T-helper 17 cell (primary cell): ENCODE measurements at regions not wholly inside any gene's neighbourhood (a gene's known extent, or its start where the extent isn't known, plus 50 kb on each side); places are given as distances from the start of the nearest gene placed in this dataset.

Experiments used
- ATAC-seq: fragments of 150-1000 bp; cut with Tn5 transposase; 2 replicates; pipeline ENCODE4 v1.10.0; 2021; ENCODE audit warnings: mild to moderate bottlenecking, moderate library complexity
- DNase-seq, 3 donors: peaks; one replicate each; pipeline versions ENCODE4 v3.0.0 to v3.0.0-alpha.2; 2020 to 2021
- H3K9me3 ChIP-seq: one replicate; pipeline ENCODE4 v1.7.0; 2013; ENCODE audit warnings: low read length, mild to moderate bottlenecking; ENCODE audit not compliant: control insufficient read depth, poor library complexity, severe bottlenecking
- H3K27ac Mint-ChIP-seq: one replicate; pipeline ENCODE4 v1.8.0; 2022; ENCODE audit warnings: mild to moderate bottlenecking, moderate library complexity, mixed read lengths
- H3K27me3 Mint-ChIP-seq: one replicate; pipeline ENCODE4 v1.8.0; 2022; ENCODE audit warnings: mixed read lengths
- H3K36me3 Mint-ChIP-seq: one replicate; pipeline ENCODE4 v1.8.0; 2022; ENCODE audit warnings: low read depth, mixed read lengths
- H3K4me1 Mint-ChIP-seq: one replicate; pipeline ENCODE4 v1.8.0; 2022; ENCODE audit warnings: mild to moderate bottlenecking, mixed read lengths
- H3K4me3 Mint-ChIP-seq: one replicate; pipeline ENCODE4 v1.8.0; 2022; ENCODE audit warnings: mild to moderate bottlenecking, moderate library complexity, mixed read lengths

DNA sequence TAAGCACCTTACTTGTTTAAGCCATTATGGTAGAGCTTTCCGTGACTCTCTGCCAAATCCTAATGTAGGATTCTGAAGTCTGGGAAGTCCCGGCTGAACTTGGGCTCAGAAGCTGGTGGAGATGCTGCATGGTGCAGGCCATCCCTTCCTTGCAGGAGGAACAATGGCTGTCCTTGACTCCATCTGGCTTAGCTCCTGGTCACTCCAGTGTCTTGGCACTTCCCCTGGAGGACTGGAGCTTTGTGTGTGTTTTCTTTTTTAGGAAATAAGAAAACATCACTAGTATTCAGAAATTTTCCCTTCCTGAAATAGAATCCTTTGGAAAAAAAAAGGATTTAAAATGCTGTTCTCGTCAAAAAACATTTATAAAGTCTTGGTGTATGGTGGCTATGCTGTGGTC, 209.3 kb upstream of the ROPN1 start:
- H3K4me1 Mint-ChIP-seq, result no peaks in the 10 kb centered on the region
- H3K9me3 ChIP-seq, result no peaks in the 10 kb centered on the region
- H3K36me3 Mint-ChIP-seq, result no peaks in the 10 kb centered on the region
- ATAC-seq (no peak), DNase-seq (no peak)
- no peak overlapping the region for H3K4me3 Mint-ChIP-seq
- H3K27ac Mint-ChIP-seq, result no peak overlapping the region
- peaks cover 55% of the 10 kb centered on the region for H3K27me3 Mint-ChIP-seq

- H3K4me3 Mint-ChIP-seq, result no peak overlapping the region
- no peaks in the 10 kb centered on the region for H3K4me1 Mint-ChIP-seq
- ATAC-seq, result no peak
- H3K27me3 Mint-ChIP-seq, result peaks cover 58% of the 10 kb centered on the region
- no peaks in the 10 kb centered on the region for H3K9me3 ChIP-seq
- H3K36me3 Mint-ChIP-seq, result no peaks in the 10 kb centered on the region
- H3K27ac Mint-ChIP-seq, result no peak overlapping the region
- no peak for DNase-seq
These were observed 209.9 kb upstream of the ROPN1 start for GRCh38 chr3:124201786-124202185.

DNA sequence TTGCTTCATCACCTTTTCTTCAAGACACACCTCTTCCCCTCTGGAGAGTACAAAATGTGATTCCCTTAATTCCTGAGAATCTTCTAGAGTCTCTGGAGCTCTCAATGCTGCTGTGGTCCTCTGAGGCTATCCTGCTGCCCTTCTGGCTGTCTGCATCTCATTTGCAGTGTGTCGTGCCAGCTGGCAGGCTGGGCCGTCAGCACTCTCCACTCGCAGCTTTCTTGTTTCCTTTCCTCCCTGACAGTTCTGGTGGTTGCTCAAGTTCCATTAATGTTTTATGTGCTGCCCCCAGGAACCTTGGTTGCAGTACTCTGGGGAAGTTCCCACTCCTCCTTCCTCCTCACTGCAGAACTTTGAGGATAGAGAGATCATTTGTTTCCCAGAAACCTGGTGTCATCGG, 210.8 kb upstream of the ROPN1 start:
- peaks cover 3% of the 10 kb centered on the region for H3K9me3 ChIP-seq
- no peak overlapping the region for H3K27ac Mint-ChIP-seq
- H3K4me1 Mint-ChIP-seq, result no peaks in the 10 kb centered on the region
- H3K4me3 Mint-ChIP-seq, result no peak overlapping the region
- no peaks in the 10 kb centered on the region for H3K36me3 Mint-ChIP-seq
- DNase-seq (no peak), ATAC-seq (no peak)
- H3K27me3 Mint-ChIP-seq, result peaks cover 60% of the 10 kb centered on the region

- DNase-seq, result no peak
- Mint-ChIP-seq H3K4me1 (no peaks in the 10 kb centered on the region), H3K27ac (no peak overlapping the region), H3K36me3 (no peaks in the 10 kb centered on the region), H3K27me3 (peaks cover 66% of the 10 kb centered on the region), H3K4me3 (no peak overlapping the region)
- peaks cover 3% of the 10 kb centered on the region for H3K9me3 ChIP-seq
- ATAC-seq, result no peak
These were observed 211.4 kb upstream of the ROPN1 start for GRCh38 chr3:124203292-124203691.

- Mint-ChIP-seq H3K27ac (no peak overlapping the region), H3K4me3 (no peak overlapping the region), H3K4me1 (no peaks in the 10 kb centered on the region), H3K27me3 (peaks cover 61% of the 10 kb centered on the region), H3K36me3 (no peaks in the 10 kb centered on the region)
- DNase-seq, result no peak
- peaks cover 3% of the 10 kb centered on the region for H3K9me3 ChIP-seq
- no peak for ATAC-seq
These were observed 214.5 kb upstream of the ROPN1 start for GRCh38 chr3:124206225-124207055.

DNA sequence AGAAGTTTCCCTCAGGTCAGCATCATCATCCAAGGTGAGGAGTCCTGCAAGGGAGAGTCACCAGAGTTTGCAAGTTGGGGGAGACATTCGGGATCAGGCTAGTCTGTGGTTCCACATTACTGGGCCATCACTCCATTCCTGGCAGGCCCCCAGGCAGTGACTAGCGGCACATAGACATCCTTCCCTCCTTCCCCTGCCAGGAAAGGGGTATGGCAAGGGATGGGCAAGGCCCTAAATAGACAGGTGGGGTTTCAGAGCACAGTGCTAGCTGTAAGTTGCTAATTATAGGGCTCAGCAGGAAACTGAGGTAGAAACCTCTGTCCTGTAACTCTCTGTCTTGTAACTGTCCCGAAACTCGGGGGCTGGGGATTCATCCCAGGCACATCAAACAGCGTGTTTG, 215.2 kb upstream of the ROPN1 start:
- ATAC-seq (no peak), DNase-seq (no peak)
- Mint-ChIP-seq H3K36me3 (no peaks in the 10 kb centered on the region), H3K27me3 (peaks cover 60% of the 10 kb centered on the region), H3K27ac (no peak overlapping the region), H3K4me3 (no peak overlapping the region), H3K4me1 (no peaks in the 10 kb centered on the region)
- peaks cover 3% of the 10 kb centered on the region for H3K9me3 ChIP-seq

DNA sequence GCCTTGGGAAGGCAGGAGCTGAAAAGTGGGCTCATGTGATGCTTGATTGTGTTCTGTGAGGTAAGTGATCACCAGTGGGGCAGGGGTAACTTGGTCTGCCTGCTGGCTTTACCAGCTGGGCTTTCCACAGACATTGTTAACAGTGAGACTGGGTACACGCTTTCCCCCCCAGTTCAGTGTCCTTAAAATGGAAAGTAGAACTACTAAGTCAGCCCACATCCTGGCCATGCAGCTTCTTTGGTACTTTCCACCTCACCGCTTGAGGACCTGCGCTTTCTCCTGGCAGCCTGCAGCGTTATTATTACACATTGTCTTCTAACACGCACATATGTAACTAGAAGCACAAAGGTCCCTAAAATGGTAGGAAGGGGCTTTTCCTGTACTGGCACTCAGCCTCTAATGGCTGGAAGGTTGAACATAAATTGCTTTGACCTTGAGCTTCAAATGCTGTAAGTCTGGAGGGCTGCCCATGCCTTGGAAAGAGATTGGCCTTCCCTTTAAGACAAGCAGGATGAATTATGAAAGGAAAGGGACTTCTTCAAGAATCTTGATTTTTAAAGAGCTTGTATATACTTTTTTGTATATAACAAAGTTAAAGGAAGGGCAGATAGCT, 216.1 kb upstream of the ROPN1 start:
- H3K27ac Mint-ChIP-seq, result no peak overlapping the region
- DNase-seq (no peak), ATAC-seq (no peak)
- peaks cover 3% of the 10 kb centered on the region for H3K9me3 ChIP-seq
- no peaks in the 10 kb centered on the region for H3K4me1 Mint-ChIP-seq
- no peak overlapping the region for H3K4me3 Mint-ChIP-seq
- peaks cover 54% of the 10 kb centered on the region for H3K27me3 Mint-ChIP-seq
- H3K36me3 Mint-ChIP-seq, result no peaks in the 10 kb centered on the region

GRCh38 chr3:124209426-124209825, 217.5 kb upstream of the ROPN1 start:
- no peaks in the 10 kb centered on the region for H3K36me3 Mint-ChIP-seq
- H3K4me3 Mint-ChIP-seq, result no peak overlapping the region
- DNase-seq (no peak), ATAC-seq (no peak)
- H3K27me3 Mint-ChIP-seq, result peaks cover 51% of the 10 kb centered on the region
- H3K27ac Mint-ChIP-seq, result no peak overlapping the region
- H3K9me3 ChIP-seq, result peaks cover 3% of the 10 kb centered on the region
- no peaks in the 10 kb centered on the region for H3K4me1 Mint-ChIP-seq

GRCh38 chr3:124210899-124211298, 219.0 kb upstream of the ROPN1 start:
- H3K27ac Mint-ChIP-seq, result no peak overlapping the region
- DNase-seq (no peak), ATAC-seq (no peak)
- peaks cover 42% of the 10 kb centered on the region for H3K27me3 Mint-ChIP-seq
- no peak overlapping the region for H3K4me3 Mint-ChIP-seq
- H3K4me1 Mint-ChIP-seq, result no peaks in the 10 kb centered on the region
- H3K36me3 Mint-ChIP-seq, result no peaks in the 10 kb centered on the region
- H3K9me3 ChIP-seq, result peaks cover 3% of the 10 kb centered on the region

DNA sequence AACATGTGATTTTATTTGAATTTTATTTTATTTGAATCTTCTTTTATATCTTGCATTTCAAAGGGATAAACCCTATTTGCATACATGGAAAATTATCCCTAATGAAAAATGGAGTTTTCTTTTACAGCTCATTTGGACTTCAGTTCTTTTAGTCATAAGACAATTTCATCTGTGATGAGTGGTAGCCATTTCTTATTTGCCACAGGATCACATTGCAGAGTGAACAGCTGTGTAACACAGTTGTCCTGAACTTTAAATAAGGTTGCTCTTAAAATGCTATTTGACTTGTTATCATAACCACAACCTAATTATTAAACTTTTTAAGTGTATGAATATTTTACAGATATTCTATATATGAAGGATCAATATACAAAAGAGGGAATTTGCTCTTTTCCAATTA, 221.7 kb upstream of the ROPN1 start:
- ATAC-seq, result no peak
- no peaks in the 10 kb centered on the region for H3K36me3 Mint-ChIP-seq
- H3K27me3 Mint-ChIP-seq, result peaks cover 17% of the 10 kb centered on the region
- no peaks in the 10 kb centered on the region for H3K9me3 ChIP-seq
- no peaks in the 10 kb centered on the region for H3K4me1 Mint-ChIP-seq
- no peak for DNase-seq
- no peak overlapping the region for H3K27ac Mint-ChIP-seq
- H3K4me3 Mint-ChIP-seq, result no peak overlapping the region

DNA sequence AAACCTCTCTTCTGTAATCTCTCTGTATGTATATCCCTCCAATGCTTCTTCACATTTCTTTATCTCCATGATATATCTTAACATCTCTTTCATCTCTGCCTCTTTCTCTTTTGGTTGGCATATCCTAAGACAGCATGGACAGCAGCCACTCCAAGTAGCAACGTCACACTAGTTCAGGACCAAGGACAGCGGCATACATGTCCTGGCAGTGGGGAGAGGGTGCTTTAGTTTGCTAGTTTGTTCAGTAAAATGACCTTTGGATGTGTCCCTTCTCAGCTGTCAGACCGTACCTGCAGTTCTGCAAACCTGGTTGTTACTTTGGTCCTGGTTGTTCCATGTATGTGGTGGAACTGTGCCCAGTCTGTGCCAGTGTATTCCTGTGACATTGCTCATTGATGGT, 225.6 kb upstream of the ROPN1 start:
- no peaks in the 10 kb centered on the region for H3K36me3 Mint-ChIP-seq
- ATAC-seq (no peak), DNase-seq (no peak)
- H3K27ac Mint-ChIP-seq, result no peak overlapping the region
- no peak overlapping the region for H3K4me3 Mint-ChIP-seq
- no peaks in the 10 kb centered on the region for H3K9me3 ChIP-seq
- peaks cover 11% of the 10 kb centered on the region for H3K27me3 Mint-ChIP-seq
- no peaks in the 10 kb centered on the region for H3K4me1 Mint-ChIP-seq

- ATAC-seq, result no peak
- Mint-ChIP-seq H3K4me1 (no peaks in the 10 kb centered on the region), H3K27me3 (peaks cover 13% of the 10 kb centered on the region), H3K27ac (no peak overlapping the region), H3K4me3 (no peak overlapping the region), H3K36me3 (no peaks in the 10 kb centered on the region)
- DNase-seq, result no peak
- no peaks in the 10 kb centered on the region for H3K9me3 ChIP-seq
These were observed 229.5 kb upstream of the ROPN1 start for GRCh38 chr3:124221422-124221821.

DNA sequence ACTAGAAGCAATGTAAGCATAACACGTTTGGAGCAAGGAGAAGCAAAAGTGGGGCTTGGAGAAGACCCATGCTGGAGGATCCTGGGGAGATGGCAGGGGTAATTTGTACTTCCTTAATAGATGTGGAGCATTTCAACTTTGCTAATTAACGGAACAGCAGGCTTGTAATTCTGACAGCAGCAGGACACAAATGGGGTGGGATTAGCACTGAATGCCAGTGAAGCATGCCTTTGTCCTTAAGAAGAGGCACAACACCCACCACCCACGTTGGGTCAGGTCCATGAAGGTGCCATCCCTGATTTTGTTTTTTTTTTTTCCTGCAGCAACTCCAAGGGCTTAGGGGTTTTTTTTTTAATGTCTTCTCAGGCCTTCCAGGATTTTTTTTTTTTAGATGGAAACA, 231.9 kb upstream of the ROPN1 start:
- H3K27ac Mint-ChIP-seq, result no peak overlapping the region
- no peak overlapping the region for H3K4me3 Mint-ChIP-seq
- H3K36me3 Mint-ChIP-seq, result no peaks in the 10 kb centered on the region
- H3K27me3 Mint-ChIP-seq, result peaks cover 18% of the 10 kb centered on the region
- ATAC-seq, result no peak
- H3K4me1 Mint-ChIP-seq, result no peaks in the 10 kb centered on the region
- DNase-seq, result no peak
- H3K9me3 ChIP-seq, result no peaks in the 10 kb centered on the region

DNA sequence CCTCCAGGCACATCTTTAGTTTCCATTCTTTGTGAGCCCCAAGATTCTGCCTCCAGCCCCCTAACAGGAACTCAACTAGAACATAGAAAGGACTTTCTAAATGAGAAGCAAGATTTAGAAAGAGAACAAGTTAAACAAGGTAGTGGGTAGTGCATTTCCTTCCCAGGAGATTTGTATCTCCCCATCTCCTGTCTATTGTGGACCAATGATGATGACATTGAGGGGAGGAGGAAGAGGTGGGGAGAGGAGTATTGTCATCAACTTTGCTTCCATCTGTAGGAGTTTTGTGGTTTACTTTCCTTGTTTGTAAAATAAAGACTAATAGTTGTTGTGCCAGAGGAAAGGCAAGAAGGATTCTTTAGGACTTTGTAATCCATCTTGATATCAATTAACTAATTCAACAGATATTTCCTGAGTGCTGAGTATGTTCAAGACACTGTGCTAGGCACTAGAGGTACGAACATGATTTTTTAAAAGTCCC, 235.3 kb upstream of the ROPN1 start:
- no peak for ATAC-seq
- H3K27me3 Mint-ChIP-seq, result peaks cover 27% of the 10 kb centered on the region

More for the DNA sequence above, 235.3 kb upstream of the ROPN1 start:
- H3K4me3 Mint-ChIP-seq, result no peak overlapping the region
- H3K4me1 Mint-ChIP-seq, result no peaks in the 10 kb centered on the region
- no peak for DNase-seq
- no peak overlapping the region for H3K27ac Mint-ChIP-seq
- H3K36me3 Mint-ChIP-seq, result no peaks in the 10 kb centered on the region
- H3K9me3 ChIP-seq, result no peaks in the 10 kb centered on the region
